GM12891 (cell line): ENCODE measurements at regions not wholly inside any gene's neighbourhood (a gene's known extent, or its start where the extent isn't known, plus 50 kb on each side); places are given as distances from the start of the nearest gene placed in this dataset.

ENCODE experiments used
- POLR2A ChIP-seq: IDR thresholded peaks from 2 replicates; pipeline ENCODE4 v1.6.1; 2011; ENCODE audit warnings: low read depth, low read length, control low read depth
- POLR2AphosphoS5 ChIP-seq: IDR thresholded peaks from 2 replicates; pipeline ENCODE4 v1.6.1; 2011; ENCODE audit warnings: low read depth, low read length, control low read depth
- POU2F2 ChIP-seq: IDR thresholded peaks from 2 replicates; pipeline ENCODE4 v1.6.1; 2011; ENCODE audit warnings: low read depth, mild to moderate bottlenecking, control low read depth, low read length, moderate library complexity
- SPI1 ChIP-seq: IDR thresholded peaks from 2 replicates; pipeline ENCODE4 v1.6.1; 2011; ENCODE audit warnings: low read depth, low read length, control low read depth
- TAF1 ChIP-seq: IDR thresholded peaks from 2 replicates; pipeline ENCODE4 v1.6.1; 2011; ENCODE audit warnings: low read depth, low read length, control low read depth

DNA sequence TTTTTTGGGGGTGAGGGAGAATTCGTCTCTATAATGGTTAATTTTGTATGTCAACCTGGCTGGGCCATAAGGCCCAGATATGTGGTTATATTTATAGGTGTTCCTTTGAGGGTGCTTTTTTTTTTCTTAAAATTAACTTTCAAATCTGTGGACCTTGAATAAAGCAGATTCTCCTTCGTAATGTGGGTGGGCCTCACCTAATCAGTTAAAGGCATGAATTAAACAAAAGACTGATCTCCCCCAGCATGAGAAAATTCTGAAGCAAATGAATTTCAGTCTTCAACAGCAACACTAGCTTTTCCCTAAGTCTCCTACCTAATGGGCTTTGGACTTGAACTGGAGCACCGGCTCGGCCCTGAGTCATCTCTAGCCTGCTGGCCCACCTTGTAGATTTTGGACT, 77.4 kb downstream of the GMNC start:
- no peak for TF ChIP-seq POLR2AphosphoS5
- no peak for TF ChIP-seq POLR2A
- no peak for TF ChIP-seq TAF1
- no peak for TF ChIP-seq POU2F2
- no peak for TF ChIP-seq SPI1
